SK-N-SH treated with all-trans-retinoic acid at 6 μM for 48 hours (cell line): ENCODE measurements at regions not wholly inside any gene's neighbourhood (a gene's known extent, or its start where the extent isn't known, plus 50 kb on each side); places are given as distances from the start of the nearest gene placed in this dataset.

Source experiments
- ATAC-seq: fragments of 200-7000 bp; cut with Tn5 transposase; 3 replicates; pipeline ENCODE4 v1.9.1; 2020; ENCODE audit warnings: mild to moderate bottlenecking, moderate library complexity
- ARNTL ChIP-seq: fragments of 450-650 bp; formaldehyde crosslinking; IDR thresholded peaks from 2 replicates; pipeline ENCODE4 v1.5.0; 2020; ENCODE audit warnings: low read depth, mild to moderate bottlenecking, moderate library complexity, borderline replicate concordance
- BACH2 ChIP-seq: fragments of 250-450 bp; sonication (Bioruptor Pico); IDR thresholded peaks from 2 replicates; pipeline ENCODE4 v1.9.0; 2021; ENCODE audit warnings: mild to moderate bottlenecking, borderline replicate concordance
- CREB5 ChIP-seq: fragments of 250-450 bp; sonication (Bioruptor Pico); IDR thresholded peaks from 2 replicates; pipeline ENCODE4 v1.5.1; 2020; ENCODE audit warnings: low read depth, mild to moderate bottlenecking, moderate library complexity
- CSDC2 ChIP-seq: fragments of 250-450 bp; sonication (Bioruptor Pico); IDR thresholded peaks from 2 replicates; pipeline ENCODE4 v1.5.0; 2020; ENCODE audit warnings: mild to moderate bottlenecking, moderate library complexity
- ESRRG ChIP-seq: fragments of 250-450 bp; sonication (Bioruptor Pico); IDR thresholded peaks from 2 replicates; pipeline ENCODE4 v1.6.1; 2021; ENCODE audit warnings: mild to moderate bottlenecking
- GLIS3 ChIP-seq: fragments of 250-450 bp; sonication (Bioruptor Pico); IDR thresholded peaks from 2 replicates; pipeline ENCODE4 v1.5.0; 2020; ENCODE audit warnings: mild to moderate bottlenecking, moderate library complexity
- ISL1 ChIP-seq: fragments of 250-450 bp; sonication (Bioruptor Pico); IDR thresholded peaks from 2 replicates; pipeline ENCODE4 v2.1.2; 2022; ENCODE audit warnings: mild to moderate bottlenecking, moderate library complexity
- OSR1 ChIP-seq: fragments of 250-450 bp; sonication (Bioruptor Pico); IDR thresholded peaks from 2 replicates; pipeline ENCODE4 v1.8.0; 2022; ENCODE audit warnings: moderate library complexity, mild to moderate bottlenecking, inconsistent platforms
- POU6F1 ChIP-seq: fragments of 250-450 bp; sonication (Bioruptor Pico); IDR thresholded peaks from 2 replicates; pipeline ENCODE4 v1.8.0; 2021; ENCODE audit warnings: low read depth, mild to moderate bottlenecking, moderate library complexity, borderline replicate concordance
- PPARA ChIP-seq: fragments of 250-450 bp; sonication (Bioruptor Pico); IDR thresholded peaks from 2 replicates; pipeline ENCODE4 v1.5.0; 2020; ENCODE audit warnings: mild to moderate bottlenecking, borderline replicate concordance
- RARB ChIP-seq: fragments of 250-450 bp; sonication (Bioruptor Pico); IDR thresholded peaks from 2 replicates; pipeline ENCODE4 v1.8.0; 2021; ENCODE audit warnings: mild to moderate bottlenecking, moderate library complexity
- SNAI2 ChIP-seq: fragments of 250-450 bp; sonication (Bioruptor Pico); IDR thresholded peaks from 2 replicates; pipeline ENCODE4 v1.5.0; 2020; ENCODE audit warnings: mild to moderate bottlenecking, moderate library complexity
- TCF4 ChIP-seq: fragments of 250-450 bp; sonication (Bioruptor Pico); IDR thresholded peaks from 2 replicates; pipeline ENCODE4 v1.8.0; 2021; ENCODE audit warnings: mild to moderate bottlenecking, moderate library complexity, borderline replicate concordance
- TOX ChIP-seq: fragments of 250-450 bp; sonication (Bioruptor Pico); IDR thresholded peaks from 2 replicates; pipeline ENCODE4 v1.8.0; 2021; ENCODE audit warnings: mild to moderate bottlenecking, moderate library complexity, borderline replicate concordance
- ZNF565 ChIP-seq: fragments of 450-650 bp; formaldehyde crosslinking; conservative IDR thresholded peaks from 2 replicates; pipeline ENCODE4 v1.5.0; 2020; ENCODE audit warnings: low read depth, mild to moderate bottlenecking, moderate library complexity
- ZNF8 ChIP-seq: fragments of 450-650 bp; formaldehyde crosslinking; IDR thresholded peaks from 2 replicates; pipeline ENCODE4 v1.5.0; 2020; ENCODE audit warnings: mild to moderate bottlenecking, moderate library complexity
- TF ChIP-seq, protein P1 (sequence below): fragments of 250-450 bp; sonication (Bioruptor Pico); IDR thresholded peaks from 2 replicates; pipeline ENCODE4 v1.5.1; 2021; ENCODE audit warnings: mild to moderate bottlenecking, moderate library complexity
- TF ChIP-seq, protein P2 (sequence below): fragments of 250-450 bp; sonication (Bioruptor Pico); IDR thresholded peaks from 2 replicates; pipeline ENCODE4 v1.8.0; 2020; ENCODE audit warnings: mild to moderate bottlenecking, moderate library complexity, borderline replicate concordance

DNA sequence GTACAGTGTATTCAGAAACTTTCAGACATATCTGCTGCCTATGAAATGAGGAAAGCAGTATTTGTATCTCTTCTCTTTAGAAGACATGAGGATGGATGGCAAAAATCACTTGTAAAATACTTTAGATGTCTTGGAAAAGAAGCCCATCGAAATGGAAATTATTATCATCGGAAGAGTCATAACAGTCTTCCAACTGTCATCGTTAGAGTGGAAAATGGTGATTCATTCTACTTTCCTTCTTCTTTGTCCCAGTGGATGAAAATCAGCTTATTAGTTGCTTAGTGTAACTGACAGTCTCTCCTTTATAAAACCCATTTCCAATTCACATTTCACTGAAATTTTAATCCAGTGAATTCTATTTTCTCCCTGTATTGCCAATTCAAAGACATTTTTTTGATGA lies 1323.7 kb upstream of the PIK3C3 start:
- ATAC-seq, result no peak
- TF ChIP-seq TCF4, result no peak
- no peak for TF ChIP-seq RARB (CRISPR knock-in tag)
- no peak for TF ChIP-seq ARNTL (CRISPR knock-in tag)
- no peak for TF ChIP-seq ISL1 (CRISPR knock-in tag)
- TF ChIP-seq ESRRG (CRISPR knock-in tag), result no peak
- TF ChIP-seq SNAI2 (CRISPR knock-in tag), result no peak
- TF ChIP-seq, protein P1, sequence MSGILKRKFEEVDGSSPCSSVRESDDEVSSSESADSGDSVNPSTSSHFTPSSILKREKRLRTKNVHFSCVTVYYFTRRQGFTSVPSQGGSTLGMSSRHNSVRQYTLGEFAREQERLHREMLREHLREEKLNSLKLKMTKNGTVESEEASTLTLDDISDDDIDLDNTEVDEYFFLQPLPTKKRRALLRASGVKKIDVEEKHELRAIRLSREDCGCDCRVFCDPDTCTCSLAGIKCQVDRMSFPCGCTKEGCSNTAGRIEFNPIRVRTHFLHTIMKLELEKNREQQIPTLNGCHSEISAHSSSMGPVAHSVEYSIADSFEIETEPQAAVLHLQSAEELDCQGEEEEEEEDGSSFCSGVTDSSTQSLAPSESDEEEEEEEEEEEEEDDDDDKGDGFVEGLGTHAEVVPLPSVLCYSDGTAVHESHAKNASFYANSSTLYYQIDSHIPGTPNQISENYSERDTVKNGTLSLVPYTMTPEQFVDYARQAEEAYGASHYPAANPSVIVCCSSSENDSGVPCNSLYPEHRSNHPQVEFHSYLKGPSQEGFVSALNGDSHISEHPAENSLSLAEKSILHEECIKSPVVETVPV (CRISPR knock-in tag), result no peak
- TF ChIP-seq, protein P2, sequence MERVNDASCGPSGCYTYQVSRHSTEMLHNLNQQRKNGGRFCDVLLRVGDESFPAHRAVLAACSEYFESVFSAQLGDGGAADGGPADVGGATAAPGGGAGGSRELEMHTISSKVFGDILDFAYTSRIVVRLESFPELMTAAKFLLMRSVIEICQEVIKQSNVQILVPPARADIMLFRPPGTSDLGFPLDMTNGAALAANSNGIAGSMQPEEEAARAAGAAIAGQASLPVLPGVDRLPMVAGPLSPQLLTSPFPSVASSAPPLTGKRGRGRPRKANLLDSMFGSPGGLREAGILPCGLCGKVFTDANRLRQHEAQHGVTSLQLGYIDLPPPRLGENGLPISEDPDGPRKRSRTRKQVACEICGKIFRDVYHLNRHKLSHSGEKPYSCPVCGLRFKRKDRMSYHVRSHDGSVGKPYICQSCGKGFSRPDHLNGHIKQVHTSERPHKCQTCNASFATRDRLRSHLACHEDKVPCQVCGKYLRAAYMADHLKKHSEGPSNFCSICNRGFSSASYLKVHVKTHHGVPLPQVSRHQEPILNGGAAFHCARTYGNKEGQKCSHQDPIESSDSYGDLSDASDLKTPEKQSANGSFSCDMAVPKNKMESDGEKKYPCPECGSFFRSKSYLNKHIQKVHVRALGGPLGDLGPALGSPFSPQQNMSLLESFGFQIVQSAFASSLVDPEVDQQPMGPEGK (CRISPR knock-in tag), result no peak

DNA sequence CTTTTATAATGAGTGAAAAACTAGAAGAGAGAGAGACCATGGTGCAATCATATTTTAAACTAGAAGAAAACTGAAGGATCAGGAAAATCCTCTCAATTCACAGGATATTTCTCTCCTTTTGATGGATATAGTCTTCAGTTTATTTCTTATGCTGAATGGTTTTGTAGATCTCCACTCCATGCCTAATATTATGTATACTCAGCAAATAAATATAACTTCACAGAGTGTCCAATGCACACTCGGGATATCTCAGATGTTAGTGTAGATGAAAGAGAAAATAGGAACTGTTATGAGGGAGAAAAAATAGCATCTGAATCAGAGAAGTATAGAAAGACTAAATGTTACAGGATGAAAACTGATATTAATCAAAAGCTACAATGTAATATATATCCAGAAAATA lies 1324.5 kb upstream of the PIK3C3 start:
- TF ChIP-seq OSR1 (CRISPR knock-in tag), result no peak
- no peak for TF ChIP-seq POU6F1 (CRISPR knock-in tag)
- TF ChIP-seq ZNF565 (CRISPR knock-in tag), result no peak
- TF ChIP-seq, protein P1 (CRISPR knock-in tag), result no peak
- TF ChIP-seq ISL1 (CRISPR knock-in tag), result no peak
- no peak for TF ChIP-seq CSDC2 (CRISPR knock-in tag)
- TF ChIP-seq ARNTL (CRISPR knock-in tag), result no peak
- TF ChIP-seq, protein P2 (CRISPR knock-in tag), result no peak
- no peak for TF ChIP-seq ZNF8 (CRISPR knock-in tag)
- no peak for TF ChIP-seq BACH2 (CRISPR knock-in tag)
- TF ChIP-seq PPARA (CRISPR knock-in tag), result no peak
- TF ChIP-seq, all 23 proteins: peak for 0
- ATAC-seq, result no peak

DNA sequence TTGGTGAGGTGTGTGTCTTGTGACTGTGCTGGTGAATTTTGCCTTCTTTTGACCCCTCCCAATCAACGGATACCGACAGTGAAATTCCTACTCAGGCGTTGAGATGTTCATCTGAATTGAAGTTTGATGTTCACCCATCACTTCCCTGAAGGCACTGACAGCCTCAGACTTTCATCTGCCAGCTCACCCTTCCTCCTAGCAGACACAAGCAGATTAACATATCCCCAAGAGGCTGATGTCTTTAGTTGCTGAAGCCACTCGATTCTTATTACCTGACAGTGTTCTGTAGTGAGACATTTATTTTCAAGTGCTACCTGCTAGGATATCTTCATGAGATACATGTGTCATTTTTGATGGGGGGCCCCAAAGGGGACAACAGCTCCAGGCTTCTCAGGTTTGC lies 1330.1 kb upstream of the PIK3C3 start:
- TF ChIP-seq CREB5 (CRISPR knock-in tag) (no peak), ZNF8 (CRISPR knock-in tag) (no peak), TOX (CRISPR knock-in tag) (no peak), GLIS3 (CRISPR knock-in tag) (no peak), ARNTL (CRISPR knock-in tag) (no peak), BACH2 (CRISPR knock-in tag) (no peak), SNAI2 (CRISPR knock-in tag) (no peak)
- TF ChIP-seq, protein P1 (CRISPR knock-in tag), result no peak
- no peak for ATAC-seq
